ENCODE measurements at regions not wholly inside any gene's neighbourhood (a gene's known extent, or its start where the extent isn't known, plus 50 kb on each side); places are given as distances from the start of the nearest gene placed in this dataset.

GRCh38 chr7:25864943-25865751 lies 286.9 kb upstream of the NFE2L3 start:
- DNase-seq = no peak

- no peak for DNase-seq
These were observed 283.5 kb upstream of the NFE2L3 start for GRCh38 chr7:25868509-25868908.

- DNase-seq = no peak
These were observed 281.4 kb upstream of the NFE2L3 start for GRCh38 chr7:25870574-25870973.

GRCh38 chr7:25876092-25876491 lies 275.9 kb upstream of the NFE2L3 start:
- DNase-seq = no peak

GRCh38 chr7:25877802-25878789 lies 273.9 kb upstream of the NFE2L3 start:
- no peak for DNase-seq

- DNase-seq = no peak
These were observed 272.2 kb upstream of the NFE2L3 start for GRCh38 chr7:25879799-25880198.

- no peak for DNase-seq
These were observed 270.5 kb upstream of the NFE2L3 start for GRCh38 chr7:25881317-25882037.

GRCh38 chr7:25882151-25882773 lies 269.7 kb upstream of the NFE2L3 start:
- no peak for DNase-seq

GRCh38 chr7:25884265-25884828 lies 267.7 kb upstream of the NFE2L3 start:
- DNase-seq = no peak

- DNase-seq = no peak
These were observed 266.9 kb upstream of the NFE2L3 start for GRCh38 chr7:25885057-25885576.

GRCh38 chr7:25886387-25887240 lies 265.4 kb upstream of the NFE2L3 start:
- DNase-seq = no peak

GRCh38 chr7:25887266-25887665 lies 264.7 kb upstream of the NFE2L3 start:
- DNase-seq = no peak

- no peak for DNase-seq
These were observed 264.0 kb upstream of the NFE2L3 start for GRCh38 chr7:25887795-25888559.

GRCh38 chr7:25889765-25890164 lies 262.2 kb upstream of the NFE2L3 start:
- DNase-seq = no peak

- DNase-seq = no peak
These were observed 260.4 kb upstream of the NFE2L3 start for GRCh38 chr7:25891591-25891990.

GRCh38 chr7:25893436-25893835 lies 258.6 kb upstream of the NFE2L3 start:
- DNase-seq = no peak

- DNase-seq = no peak
These were observed 257.7 kb upstream of the NFE2L3 start for GRCh38 chr7:25894002-25894901.

- peak; percentile 15 for DNase-seq
These were observed 256.9 kb upstream of the NFE2L3 start for GRCh38 chr7:25894902-25895791.

Data from NCI-H2107 (cell line).